Nephron (organoid): ENCODE measurements at regions not wholly inside any gene's neighbourhood (a gene's known extent, or its start where the extent isn't known, plus 50 kb on each side); places are given as distances from the start of the nearest gene placed in this dataset.

ENCODE experiments used
- H3K27ac Mint-ChIP-seq, 3 experiments: 2 replicates each; pipeline ENCODE4 v1.8.0; 2020; ENCODE audit warnings: mixed read lengths in 3 of 3, mild to moderate bottlenecking in 2 of 3, moderate library complexity in 1 of 3
- H3K27me3 Mint-ChIP-seq: 2 replicates; pipeline ENCODE4 v1.8.0; 2021; ENCODE audit warnings: low read depth, mild to moderate bottlenecking, moderate library complexity, mixed read lengths
- H3K36me3 Mint-ChIP-seq: 2 replicates; pipeline ENCODE4 v1.8.0; 2020; ENCODE audit warnings: low read depth, mixed read lengths
- H3K4me1 Mint-ChIP-seq: 2 replicates; pipeline ENCODE4 v1.8.0; 2020; ENCODE audit warnings: mixed read lengths
- H3K4me3 Mint-ChIP-seq, 3 experiments: 2 replicates each; pipeline ENCODE4 v1.8.0; 2020; ENCODE audit warnings: mild to moderate bottlenecking in 3 of 3, mixed read lengths in 3 of 3, moderate library complexity in 2 of 3
- H3K9me3 Mint-ChIP-seq: 2 replicates; pipeline ENCODE4 v1.8.0; 2020; ENCODE audit warnings: mixed read lengths
- CTCF ChIP-seq, 3 experiments: fragments of 200-600 bp; sonication (generic); IDR thresholded peaks; one replicate each; pipeline ENCODE4 v1.5.0; 2021; ENCODE audit warnings: antibody characterized with exemption in 3 of 3; ENCODE audit not compliant: unreplicated experiment in 3 of 3

GRCh38 chr9:93897075-93897970 is 57.8 kb downstream of the BARX1 start:
- Mint-ChIP-seq H3K36me3 (no peaks in the 10 kb centered on the region), H3K27me3 (peaks cover 30% of the 10 kb centered on the region), H3K27ac (no peak overlapping the region), H3K9me3 (peaks cover 11% of the 10 kb centered on the region), H3K4me1 (no peaks in the 10 kb centered on the region), H3K4me3 (no peak overlapping the region)
- no peak for TF ChIP-seq CTCF (IDR thresholded peaks at IDR 0.05; ENCODE audit: unreplicated experiment in 3 of 3)

- peaks cover 25% of the 10 kb centered on the region for H3K27me3 Mint-ChIP-seq
- H3K9me3 Mint-ChIP-seq: peaks cover 14% of the 10 kb centered on the region
- TF ChIP-seq CTCF (IDR thresholded peaks at IDR 0.05; ENCODE audit: unreplicated experiment in 3 of 3): no peak
- H3K36me3 Mint-ChIP-seq: no peaks in the 10 kb centered on the region
- no peak overlapping the region for H3K4me3 Mint-ChIP-seq
- H3K4me1 Mint-ChIP-seq: no peaks in the 10 kb centered on the region
- no peak overlapping the region for H3K27ac Mint-ChIP-seq
Observed at GRCh38 chr9:93896496-93897033, 58.6 kb downstream of the BARX1 start.

DNA sequence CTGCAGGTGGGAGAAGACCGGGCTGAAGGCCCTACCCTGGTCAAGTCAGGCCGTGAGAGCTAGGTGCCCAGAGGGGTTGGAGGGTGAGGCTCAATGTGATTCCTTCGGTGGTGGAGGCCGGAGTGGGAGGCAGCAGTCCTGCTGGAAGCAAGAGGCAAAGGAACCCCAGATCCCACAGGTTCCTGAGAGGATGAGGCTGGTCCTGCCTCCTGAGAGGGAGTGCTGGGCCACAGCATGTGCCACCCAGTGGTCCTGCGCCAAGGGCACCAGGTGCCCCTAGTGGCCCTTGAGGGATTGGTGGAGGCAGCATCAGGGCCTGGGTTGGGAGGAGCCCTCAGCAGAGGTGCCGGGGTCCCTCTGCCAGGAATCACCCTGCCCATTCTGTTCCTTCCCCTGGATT is 59.1 kb downstream of the BARX1 start:
- Mint-ChIP-seq H3K4me1 (no peaks in the 10 kb centered on the region), H3K27me3 (peaks cover 23% of the 10 kb centered on the region), H3K36me3 (no peaks in the 10 kb centered on the region), H3K27ac (no peak overlapping the region), H3K4me3 (no peak overlapping the region), H3K9me3 (peaks cover 15% of the 10 kb centered on the region)
- no peak for TF ChIP-seq CTCF (IDR thresholded peaks at IDR 0.05; ENCODE audit: unreplicated experiment in 3 of 3)

DNA sequence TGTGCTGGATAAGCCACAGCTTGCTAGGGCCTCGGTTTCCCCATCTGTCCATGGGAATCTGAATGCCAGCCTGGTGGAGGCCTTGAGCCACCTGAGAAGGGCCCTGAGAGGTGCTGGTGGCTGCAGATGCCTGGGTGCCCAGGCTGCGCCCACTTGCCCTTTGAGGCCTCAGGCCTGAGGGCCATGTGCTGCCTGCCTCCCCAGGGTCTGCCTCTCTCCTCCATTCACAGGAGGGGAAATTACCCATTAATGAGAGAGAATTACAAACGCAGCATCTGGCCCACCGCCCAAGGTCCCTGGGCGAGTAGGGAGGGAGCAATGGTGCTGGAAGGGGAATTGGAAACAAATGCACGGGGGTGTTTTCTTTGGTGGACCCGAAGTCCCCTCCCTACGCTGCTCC is 59.6 kb downstream of the BARX1 start:
- Mint-ChIP-seq H3K4me3 (no peak overlapping the region), H3K36me3 (no peaks in the 10 kb centered on the region), H3K27ac (no peak overlapping the region), H3K27me3 (peaks cover 18% of the 10 kb centered on the region), H3K9me3 (peaks cover 17% of the 10 kb centered on the region), H3K4me1 (no peaks in the 10 kb centered on the region)
- TF ChIP-seq CTCF (IDR thresholded peaks at IDR 0.05; ENCODE audit: unreplicated experiment in 3 of 3): no peak

DNA sequence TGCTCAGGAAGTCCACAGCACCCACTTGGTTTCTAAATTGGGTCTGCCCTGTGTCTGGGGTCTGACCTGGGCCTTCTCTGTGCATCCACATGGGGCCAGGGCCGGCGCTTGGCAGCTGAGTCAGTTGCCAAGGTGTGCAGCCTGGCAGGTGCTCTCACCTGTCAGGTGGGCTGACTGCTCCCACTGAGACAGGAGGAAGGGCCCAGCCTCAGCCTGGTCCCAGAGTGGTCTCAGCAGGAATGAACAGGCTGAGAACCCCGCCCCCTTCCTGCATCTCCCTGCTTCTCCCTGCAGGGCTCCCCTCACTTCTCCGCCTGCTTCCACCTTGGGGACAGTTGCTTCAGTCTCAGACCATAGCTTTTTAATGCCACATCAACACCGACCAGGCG is 60.5 kb downstream of the BARX1 start:
- Mint-ChIP-seq H3K36me3 (no peaks in the 10 kb centered on the region), H3K27me3 (peaks cover 9% of the 10 kb centered on the region), H3K4me3 (no peak overlapping the region), H3K9me3 (peaks cover 19% of the 10 kb centered on the region), H3K27ac (no peak overlapping the region), H3K4me1 (no peaks in the 10 kb centered on the region)
- TF ChIP-seq CTCF (IDR thresholded peaks at IDR 0.05; ENCODE audit: unreplicated experiment in 3 of 3): no peak
